Mesenchymal stem cell (in vitro differentiated cells and primary cell): ENCODE measurements at regions not wholly inside any gene's neighbourhood (a gene's known extent, or its start where the extent isn't known, plus 50 kb on each side); places are given as distances from the start of the nearest gene placed in this dataset.
"Not testable (repeated sequence)": the region's sequence is repeated elsewhere in the genome, so short reads cannot be mapped to it uniquely, and the experiment has no call there.

Source experiments
- DNase-seq: peaks from one replicate; pipeline ENCODE4 v3.0.0-alpha.2; 2013
- H2AFZ ChIP-seq: one replicate; pipeline ENCODE4 v1.6.1; 2013; ENCODE audit warnings: low read depth, mild to moderate bottlenecking, control low read depth, inconsistent platforms, low read length, moderate library complexity
- H2AK5ac ChIP-seq: 2 replicates; pipeline ENCODE4 v1.6.1; 2013; ENCODE audit warnings: low read length, moderate library complexity, mild to moderate bottlenecking, inconsistent platforms; ENCODE audit not compliant: severe bottlenecking
- H2BK120ac ChIP-seq: one replicate; pipeline ENCODE4 v1.6.1; 2013; ENCODE audit warnings: low read depth, mild to moderate bottlenecking, inconsistent platforms, low read length, moderate library complexity
- H2BK12ac ChIP-seq, 2 experiments: one replicate each; pipeline ENCODE4 v1.6.1; 2013; ENCODE audit warnings: inconsistent platforms in 2 of 2, low read length in 2 of 2, mild to moderate bottlenecking in 2 of 2, moderate library complexity in 2 of 2, control low read depth in 1 of 2
- H2BK15ac ChIP-seq: one replicate; pipeline ENCODE4 v1.6.1; 2013; ENCODE audit warnings: mild to moderate bottlenecking, low read depth, inconsistent platforms; ENCODE audit not compliant: poor library complexity, severe bottlenecking
- H2BK5ac ChIP-seq: 2 replicates; pipeline ENCODE4 v1.6.1; 2013; ENCODE audit warnings: low read depth, mild to moderate bottlenecking, low read length, control low read depth, inconsistent platforms; ENCODE audit not compliant: poor library complexity, severe bottlenecking
- H3K14ac ChIP-seq, 2 experiments: one replicate each; pipeline ENCODE4 v1.6.1; 2013; ENCODE audit warnings: inconsistent platforms in 2 of 2, low read length in 2 of 2, control low read depth in 1 of 2, mild to moderate bottlenecking in 1 of 2, moderate library complexity in 1 of 2
- H3K18ac ChIP-seq, 2 experiments: one replicate each; pipeline ENCODE4 v1.6.1; 2013; ENCODE audit warnings: inconsistent platforms in 2 of 2, low read length in 2 of 2, control low read depth in 1 of 2, low read depth in 1 of 2, mild to moderate bottlenecking in 1 of 2
- H3K23ac ChIP-seq, 2 experiments: one replicate each; pipeline ENCODE4 v1.6.1; 2013; ENCODE audit warnings: inconsistent platforms in 2 of 2, low read length in 2 of 2, mild to moderate bottlenecking in 2 of 2, moderate library complexity in 2 of 2, control low read depth in 1 of 2
- H3K27ac ChIP-seq: 2 replicates; pipeline ENCODE4 v1.5.1; 2013; ENCODE audit warnings: mild to moderate bottlenecking, moderate library complexity, low read length, control low read depth, inconsistent platforms; ENCODE audit not compliant: poor library complexity, severe bottlenecking
- H3K27me3 ChIP-seq, 2 experiments: 2 replicates each; pipeline versions ENCODE4 v1.6.1 to v1.7.0; 2013; ENCODE audit warnings: low read length in 2 of 2, mild to moderate bottlenecking in 2 of 2, moderate library complexity in 2 of 2, control low read depth in 1 of 2, inconsistent platforms in 1 of 2; ENCODE audit not compliant: control insufficient read depth in 1 of 2, insufficient read depth in 1 of 2
- H3K36me3 ChIP-seq, 2 experiments: 2 replicates each; pipeline versions ENCODE4 v1.6.1 to v1.7.0; 2013; ENCODE audit warnings: low read length in 2 of 2, control low read depth in 1 of 2, inconsistent platforms in 1 of 2, low read depth in 1 of 2, mild to moderate bottlenecking in 1 of 2; ENCODE audit not compliant: insufficient read depth in 2 of 2, control insufficient read depth in 1 of 2
- H3K4ac ChIP-seq, 2 experiments: one replicate each; pipeline ENCODE4 v1.6.1; 2013; ENCODE audit warnings: inconsistent platforms in 2 of 2, low read length in 2 of 2, mild to moderate bottlenecking in 2 of 2, moderate library complexity in 2 of 2, control low read depth in 1 of 2, low read depth in 1 of 2
- H3K4me1 ChIP-seq: 2 replicates; pipeline ENCODE4 v1.6.1; 2013; ENCODE audit warnings: low read depth, low read length, control low read depth; ENCODE audit not compliant: control insufficient read depth, insufficient read depth
- H3K4me2 ChIP-seq: 2 replicates; pipeline ENCODE4 v1.6.1; 2013; ENCODE audit warnings: low read length, mild to moderate bottlenecking, inconsistent platforms; ENCODE audit not compliant: poor library complexity, severe bottlenecking
- H3K4me3 ChIP-seq, 2 experiments: 2 replicates each; pipeline versions ENCODE4 v1.5.1 to v1.7.0; 2013; ENCODE audit warnings: low read length in 2 of 2, mild to moderate bottlenecking in 2 of 2, control low read depth in 1 of 2, low read depth in 1 of 2; ENCODE audit not compliant: insufficient read depth in 1 of 2
- H3K79me1 ChIP-seq: replicated peaks from 2 replicates; pipeline ENCODE4 v1.6.1; 2013; ENCODE audit warnings: mild to moderate bottlenecking, control low read depth, low read length, inconsistent platforms; ENCODE audit not compliant: poor library complexity, severe bottlenecking
- H3K9ac ChIP-seq: 2 replicates; pipeline ENCODE4 v1.7.0; 2013; ENCODE audit warnings: mild to moderate bottlenecking, low read length, moderate library complexity
- H3K9me3 ChIP-seq: 2 replicates; pipeline ENCODE4 v1.7.0; 2013; ENCODE audit warnings: mild to moderate bottlenecking, low read length; ENCODE audit not compliant: control insufficient read depth
- H4K8ac ChIP-seq: one replicate; pipeline ENCODE4 v1.6.1; 2013; ENCODE audit warnings: inconsistent platforms, mild to moderate bottlenecking, low read length, moderate library complexity
- H4K91ac ChIP-seq: one replicate; pipeline ENCODE4 v1.6.1; 2013; ENCODE audit warnings: mild to moderate bottlenecking, low read length, inconsistent platforms
- WGBS: methylation state at CpG from one replicate; pipeline ENCODE4 v1.1.7; 2013; ENCODE audit warnings: mixed read lengths; 5-methylcytosine and 5-hydroxymethylcytosine counted together

- not testable (repeated sequence) for H3K4me3 ChIP-seq, DNase-seq, H3K27me3 ChIP-seq, H2BK120ac ChIP-seq, H2BK5ac ChIP-seq, H2AK5ac ChIP-seq, H3K4ac ChIP-seq, H3K27ac ChIP-seq, H4K8ac ChIP-seq, H3K18ac ChIP-seq, H2BK12ac ChIP-seq, H3K14ac ChIP-seq, H3K23ac ChIP-seq, H3K36me3 ChIP-seq, H4K91ac ChIP-seq, H2BK15ac ChIP-seq, H3K9ac ChIP-seq, H3K4me1 ChIP-seq, H2AFZ ChIP-seq, H3K4me2 ChIP-seq, H3K79me1 ChIP-seq
- 75% methylated on average over 2 of the region's 4 CpGs for WGBS
- peaks cover 11% of the 10 kb centered on the region for H3K9me3 ChIP-seq
Measured at GRCh38 chr2:16065272-16066069, 125.1 kb downstream of the MYCN start.

GRCh38 chr2:16064745-16065144 lies 124.4 kb downstream of the MYCN start:
- Histone ChIP-seq H3K27me3 (no peaks in the 10 kb centered on the region), H3K9ac (no peak overlapping the region), H3K36me3 (peaks cover 0 to 2% of the 10 kb centered on the region in 2 experiments), H3K23ac (no peak overlapping the region), H3K14ac (no peak overlapping the region), H2AK5ac (no peak overlapping the region), H2BK12ac (no peak overlapping the region), H3K4me3 (no peak overlapping the region), H3K27ac (no peak overlapping the region), H3K4me2 (no peak overlapping the region), H4K8ac (no peak overlapping the region), H3K18ac (no peak overlapping the region), H3K9me3 (peaks cover 11% of the 10 kb centered on the region), H2BK120ac (no peak overlapping the region), H2AFZ (no peak overlapping the region), H3K4ac (no peak overlapping the region), H3K79me1 (no peaks in the 10 kb centered on the region), H2BK5ac (no peak overlapping the region), H3K4me1 (no peaks in the 10 kb centered on the region), H2BK15ac (no peak overlapping the region), H4K91ac (no peak overlapping the region)
- DNase-seq = no peak
- 56% methylated on average over 2 of the region's 2 CpGs for WGBS

DNA sequence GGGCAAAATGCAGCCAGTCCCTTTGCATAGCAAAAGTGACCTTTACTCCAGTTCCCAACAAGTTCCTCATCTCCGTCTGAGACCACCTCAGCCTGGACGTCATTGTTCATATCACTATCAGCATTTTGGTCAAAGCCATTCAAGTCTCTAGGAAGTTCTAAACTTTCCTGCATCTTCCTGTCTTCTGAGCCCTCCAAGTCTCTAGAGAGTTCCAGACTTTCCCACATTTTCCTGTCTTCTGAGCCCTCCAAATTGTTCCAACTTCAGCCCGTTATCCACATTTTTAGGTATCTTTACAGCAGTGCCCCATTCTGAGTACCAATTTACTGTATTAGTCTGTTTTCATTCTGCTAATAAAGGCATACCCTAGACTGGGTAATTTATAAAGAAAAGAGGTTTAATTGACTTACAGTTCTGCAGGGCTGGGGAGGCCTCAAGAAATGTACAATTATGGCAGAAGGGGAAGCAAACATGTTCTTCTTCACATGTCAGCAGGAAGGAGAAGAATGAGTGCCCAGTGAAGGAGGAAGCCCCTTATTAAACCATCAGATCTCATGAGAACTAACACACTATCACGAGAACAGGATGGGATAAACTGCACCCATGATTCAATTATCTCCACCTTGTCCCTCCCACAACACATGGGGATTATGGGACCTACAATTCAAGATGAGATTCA lies 123.7 kb downstream of the MYCN start:
- Histone ChIP-seq H3K79me1 (no peaks in the 10 kb centered on the region), H2BK12ac (no peak overlapping the region), H3K4me1 (no peaks in the 10 kb centered on the region), H3K4me3 (no peak overlapping the region), H3K14ac (no peak overlapping the region), H3K4me2 (no peak overlapping the region), H4K91ac (no peak overlapping the region), H3K23ac (no peak overlapping the region), H3K36me3 (peaks cover 0 to 2% of the 10 kb centered on the region in 2 experiments), H2BK120ac (no peak overlapping the region), H3K9me3 (peaks cover 11% of the 10 kb centered on the region), H3K4ac (no peak overlapping the region), H3K27me3 (no peaks in the 10 kb centered on the region), H3K27ac (no peak overlapping the region), H2AFZ (no peak overlapping the region), H2AK5ac (no peak overlapping the region), H3K9ac (no peak overlapping the region), H2BK5ac (no peak overlapping the region), H2BK15ac (no peak overlapping the region), H3K18ac (no peak overlapping the region), H4K8ac (no peak overlapping the region)
- DNase-seq = no peak
- WGBS = 83% methylated on average over 4 of the region's 4 CpGs

GRCh38 chr2:16063251-16063850 lies 123.0 kb downstream of the MYCN start:
- no peak overlapping the region for H3K27ac ChIP-seq
- no peak overlapping the region for H2BK120ac ChIP-seq
- DNase-seq = no peak
- no peak overlapping the region for H3K4me3 ChIP-seq
- H3K9me3 ChIP-seq = peaks cover 11% of the 10 kb centered on the region
- no peaks in the 10 kb centered on the region for H3K79me1 ChIP-seq
- no peak overlapping the region for H3K14ac ChIP-seq
- no peaks in the 10 kb centered on the region for H3K4me1 ChIP-seq
- no peak overlapping the region for H3K23ac ChIP-seq
- peaks cover 0 to 2% of the 10 kb centered on the region in 2 experiments for H3K36me3 ChIP-seq
- H2AK5ac ChIP-seq = no peak overlapping the region
- no peak overlapping the region for H2BK5ac ChIP-seq
- no peak overlapping the region for H2BK15ac ChIP-seq
- H4K8ac ChIP-seq = no peak overlapping the region
- H3K27me3 ChIP-seq = no peaks in the 10 kb centered on the region
- H3K18ac ChIP-seq = no peak overlapping the region
- H4K91ac ChIP-seq = no peak overlapping the region
- H2BK12ac ChIP-seq = no peak overlapping the region
- H3K4ac ChIP-seq = no peak overlapping the region
- no peak overlapping the region for H3K4me2 ChIP-seq
- 63% methylated on average over 4 of the region's 4 CpGs for WGBS
- no peak overlapping the region for H2AFZ ChIP-seq
- no peak overlapping the region for H3K9ac ChIP-seq
